GM12864 (cell line): ENCODE measurements at regions not wholly inside any gene's neighbourhood (a gene's known extent, or its start where the extent isn't known, plus 50 kb on each side); places are given as distances from the start of the nearest gene placed in this dataset.

Experiments
- DNase-seq: peaks from one replicate; pipeline ENCODE4 v3.0.0-alpha.2; 2011; ENCODE audit warnings: low read depth
- H3K4me3 ChIP-seq: 2 replicates; pipeline ENCODE4 v1.5.1; 2011; ENCODE audit warnings: mild to moderate bottlenecking, low read depth, low read length, control low read depth
- TF ChIP-seq, protein P1 (sequence below): IDR thresholded peaks from 2 replicates; pipeline ENCODE4 v1.5.1; 2011; ENCODE audit warnings: low read depth, mild to moderate bottlenecking, moderate library complexity, low read length, control low read depth, inconsistent platforms; ENCODE audit errors: missing control alignments

DNA sequence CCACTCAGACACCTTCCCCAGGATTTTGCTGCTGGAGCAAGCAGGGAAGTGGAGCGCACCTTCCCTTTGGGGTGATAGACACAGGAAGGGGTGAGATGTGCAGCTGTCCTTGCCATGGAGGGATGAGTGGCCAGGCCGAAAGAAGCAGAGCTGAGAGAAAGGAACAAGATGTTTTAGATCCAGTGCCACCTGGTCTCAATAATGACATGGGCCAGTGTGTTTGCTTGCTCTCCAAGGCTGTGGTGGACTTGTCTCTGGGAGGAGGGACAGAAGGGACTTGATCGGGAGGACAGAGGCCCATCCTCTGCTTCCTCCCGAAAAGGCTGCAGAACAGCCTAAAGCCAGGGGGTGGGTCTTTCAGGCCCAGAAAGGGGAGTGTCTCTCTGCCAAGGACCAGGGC is 61.7 kb upstream of the CCDC167 start:
- no peak overlapping the region for H3K4me3 ChIP-seq
- TF ChIP-seq, protein P1, sequence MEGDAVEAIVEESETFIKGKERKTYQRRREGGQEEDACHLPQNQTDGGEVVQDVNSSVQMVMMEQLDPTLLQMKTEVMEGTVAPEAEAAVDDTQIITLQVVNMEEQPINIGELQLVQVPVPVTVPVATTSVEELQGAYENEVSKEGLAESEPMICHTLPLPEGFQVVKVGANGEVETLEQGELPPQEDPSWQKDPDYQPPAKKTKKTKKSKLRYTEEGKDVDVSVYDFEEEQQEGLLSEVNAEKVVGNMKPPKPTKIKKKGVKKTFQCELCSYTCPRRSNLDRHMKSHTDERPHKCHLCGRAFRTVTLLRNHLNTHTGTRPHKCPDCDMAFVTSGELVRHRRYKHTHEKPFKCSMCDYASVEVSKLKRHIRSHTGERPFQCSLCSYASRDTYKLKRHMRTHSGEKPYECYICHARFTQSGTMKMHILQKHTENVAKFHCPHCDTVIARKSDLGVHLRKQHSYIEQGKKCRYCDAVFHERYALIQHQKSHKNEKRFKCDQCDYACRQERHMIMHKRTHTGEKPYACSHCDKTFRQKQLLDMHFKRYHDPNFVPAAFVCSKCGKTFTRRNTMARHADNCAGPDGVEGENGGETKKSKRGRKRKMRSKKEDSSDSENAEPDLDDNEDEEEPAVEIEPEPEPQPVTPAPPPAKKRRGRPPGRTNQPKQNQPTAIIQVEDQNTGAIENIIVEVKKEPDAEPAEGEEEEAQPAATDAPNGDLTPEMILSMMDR, result no peak
- DNase-seq, result no peak

- DNase-seq, result no peak
- H3K4me3 ChIP-seq, result no peak overlapping the region
- TF ChIP-seq, protein P1, result no peak
Measured at GRCh38 chr6:37560737-37561103, 61.0 kb upstream of the CCDC167 start.

- TF ChIP-seq, protein P1, result no peak
- H3K4me3 ChIP-seq, result no peak overlapping the region
Measured at GRCh38 chr6:37559501-37559900, 59.8 kb upstream of the CCDC167 start.

DNA sequence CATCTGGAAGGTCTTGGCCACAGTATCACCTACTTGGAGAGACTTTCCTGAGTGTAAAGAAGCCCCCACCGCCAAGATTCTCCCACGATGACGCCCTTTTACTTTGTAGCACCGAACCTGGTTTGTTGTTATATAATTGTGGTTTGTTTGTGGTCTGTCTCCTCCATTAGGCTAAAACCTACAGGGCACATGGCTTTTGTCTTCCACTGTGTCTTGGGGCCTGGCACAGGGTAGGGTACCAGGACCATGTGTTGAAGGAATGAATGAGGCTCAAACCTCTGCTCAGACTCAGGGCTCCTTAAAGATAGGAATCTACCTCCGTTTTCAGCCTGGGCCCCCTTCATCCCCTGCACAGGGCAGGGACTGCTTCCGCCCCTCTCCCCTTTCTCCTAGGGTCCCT is 59.4 kb upstream of the CCDC167 start:
- DNase-seq, result no peak
- TF ChIP-seq, protein P1, result no peak
- no peak overlapping the region for H3K4me3 ChIP-seq

More at GRCh38 chr6:37559501-37559900, 59.8 kb upstream of the CCDC167 start:
- DNase-seq, result no peak

- TF ChIP-seq, protein P1, result no peak
- H3K4me3 ChIP-seq, result no peak overlapping the region
- no peak for DNase-seq
Measured at GRCh38 chr6:37558646-37559045, 59.0 kb upstream of the CCDC167 start.

- DNase-seq, result no peak
- TF ChIP-seq, protein P1, result no peak
- H3K4me3 ChIP-seq, result peak overlapping the region; percentile 38; the same call in 1 of the 2 replicates
Measured at GRCh38 chr6:37558168-37558567, 58.5 kb upstream of the CCDC167 start.

- H3K4me3 ChIP-seq, result peak overlapping the region; percentile 38
- DNase-seq, result no peak
- TF ChIP-seq, protein P1, result no peak
Measured at GRCh38 chr6:37557645-37558114, 58.0 kb upstream of the CCDC167 start.
